ENCODE measurements at regions not wholly inside any gene's neighbourhood (a gene's known extent, or its start where the extent isn't known, plus 50 kb on each side); places are given as distances from the start of the nearest gene placed in this dataset.

DNA sequence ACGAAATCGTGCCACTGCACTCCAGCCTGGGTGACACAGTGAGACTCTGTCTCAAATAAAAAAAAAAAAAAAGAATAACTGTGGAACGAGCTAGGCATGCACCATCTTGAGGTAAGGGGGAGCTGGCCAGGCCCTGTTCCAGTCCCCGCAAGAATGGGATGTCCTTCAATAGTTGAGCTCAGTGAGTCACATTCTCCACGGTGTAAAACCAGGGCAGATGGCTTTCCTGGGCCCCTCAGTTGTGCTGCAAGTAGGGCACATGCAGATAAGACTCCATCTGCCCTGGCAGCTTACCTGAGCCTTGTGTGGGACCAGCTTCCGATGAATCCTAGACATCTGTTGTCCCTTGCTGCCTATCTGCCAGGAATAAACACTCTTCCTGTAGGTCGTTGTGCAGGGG is 312.1 kb downstream of the VRK1 start:
- TF ChIP-seq RAD21 (IDR thresholded peaks at IDR 0.05; ENCODE audit: low read depth), result no peak
- TF ChIP-seq, protein P1, sequence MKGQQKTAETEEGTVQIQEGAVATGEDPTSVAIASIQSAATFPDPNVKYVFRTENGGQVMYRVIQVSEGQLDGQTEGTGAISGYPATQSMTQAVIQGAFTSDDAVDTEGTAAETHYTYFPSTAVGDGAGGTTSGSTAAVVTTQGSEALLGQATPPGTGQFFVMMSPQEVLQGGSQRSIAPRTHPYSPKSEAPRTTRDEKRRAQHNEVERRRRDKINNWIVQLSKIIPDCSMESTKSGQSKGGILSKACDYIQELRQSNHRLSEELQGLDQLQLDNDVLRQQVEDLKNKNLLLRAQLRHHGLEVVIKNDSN (IDR thresholded peaks at IDR 0.05), result no peak
- TF ChIP-seq, protein P2, sequence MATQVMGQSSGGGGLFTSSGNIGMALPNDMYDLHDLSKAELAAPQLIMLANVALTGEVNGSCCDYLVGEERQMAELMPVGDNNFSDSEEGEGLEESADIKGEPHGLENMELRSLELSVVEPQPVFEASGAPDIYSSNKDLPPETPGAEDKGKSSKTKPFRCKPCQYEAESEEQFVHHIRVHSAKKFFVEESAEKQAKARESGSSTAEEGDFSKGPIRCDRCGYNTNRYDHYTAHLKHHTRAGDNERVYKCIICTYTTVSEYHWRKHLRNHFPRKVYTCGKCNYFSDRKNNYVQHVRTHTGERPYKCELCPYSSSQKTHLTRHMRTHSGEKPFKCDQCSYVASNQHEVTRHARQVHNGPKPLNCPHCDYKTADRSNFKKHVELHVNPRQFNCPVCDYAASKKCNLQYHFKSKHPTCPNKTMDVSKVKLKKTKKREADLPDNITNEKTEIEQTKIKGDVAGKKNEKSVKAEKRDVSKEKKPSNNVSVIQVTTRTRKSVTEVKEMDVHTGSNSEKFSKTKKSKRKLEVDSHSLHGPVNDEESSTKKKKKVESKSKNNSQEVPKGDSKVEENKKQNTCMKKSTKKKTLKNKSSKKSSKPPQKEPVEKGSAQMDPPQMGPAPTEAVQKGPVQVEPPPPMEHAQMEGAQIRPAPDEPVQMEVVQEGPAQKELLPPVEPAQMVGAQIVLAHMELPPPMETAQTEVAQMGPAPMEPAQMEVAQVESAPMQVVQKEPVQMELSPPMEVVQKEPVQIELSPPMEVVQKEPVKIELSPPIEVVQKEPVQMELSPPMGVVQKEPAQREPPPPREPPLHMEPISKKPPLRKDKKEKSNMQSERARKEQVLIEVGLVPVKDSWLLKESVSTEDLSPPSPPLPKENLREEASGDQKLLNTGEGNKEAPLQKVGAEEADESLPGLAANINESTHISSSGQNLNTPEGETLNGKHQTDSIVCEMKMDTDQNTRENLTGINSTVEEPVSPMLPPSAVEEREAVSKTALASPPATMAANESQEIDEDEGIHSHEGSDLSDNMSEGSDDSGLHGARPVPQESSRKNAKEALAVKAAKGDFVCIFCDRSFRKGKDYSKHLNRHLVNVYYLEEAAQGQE (IDR thresholded peaks at IDR 0.05; ENCODE audit: low read depth), result no peak
- TF ChIP-seq EP300 (IDR thresholded peaks at IDR 0.05; ENCODE audit: borderline replicate concordance), result no peak
- no peak for TF ChIP-seq YY1 (IDR thresholded peaks at IDR 0.05; ENCODE audit: low read depth)
- no peak for TF ChIP-seq FOXM1 (IDR thresholded peaks at IDR 0.05; ENCODE audit: borderline replicate concordance, low read depth)
- no peak for TF ChIP-seq EGR1 (IDR thresholded peaks at IDR 0.05)
- no peak for TF ChIP-seq NFIC (IDR thresholded peaks at IDR 0.05)
- TF ChIP-seq CREB1 (IDR thresholded peaks at IDR 0.05; ENCODE audit: low read depth), result no peak
- no peak for TF ChIP-seq MAX (IDR thresholded peaks at IDR 0.05)
- no peak for TF ChIP-seq TEAD4 (IDR thresholded peaks at IDR 0.05)
- TF ChIP-seq ZBTB7A (IDR thresholded peaks at IDR 0.05; ENCODE audit: low read depth), result no peak
- TF ChIP-seq TAF1 (IDR thresholded peaks at IDR 0.05; ENCODE audit: low read depth), result no peak

DNA sequence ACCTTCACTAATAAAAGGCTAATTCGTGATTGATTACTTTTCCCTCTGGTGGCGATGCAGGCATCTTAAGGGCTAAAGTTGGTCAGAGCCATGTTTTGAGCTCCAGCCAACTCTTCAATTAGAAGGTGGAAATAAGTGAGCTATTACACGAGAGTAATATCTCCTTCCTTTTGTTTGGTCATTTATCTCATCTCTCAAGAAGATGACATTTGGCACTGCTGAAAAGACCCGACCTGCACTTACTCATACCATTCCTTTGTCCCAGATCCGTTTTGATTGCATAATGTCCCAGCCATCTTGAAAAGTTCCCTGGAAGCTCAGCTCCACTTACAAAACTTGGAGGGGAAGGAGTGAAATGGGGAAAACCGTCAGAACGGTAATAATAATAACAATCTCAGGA is 316.2 kb downstream of the VRK1 start:
- no peak for TF ChIP-seq ZBTB7A (IDR thresholded peaks at IDR 0.05; ENCODE audit: low read depth)

- TF ChIP-seq EGR1 (IDR thresholded peaks at IDR 0.05), result no peak
Measured at GRCh38 chr14:97116546-97116945, 319.4 kb downstream of the VRK1 start.

GRCh38 chr14:97117693-97118092 is 320.5 kb downstream of the VRK1 start:
- TF ChIP-seq RAD21 (IDR thresholded peaks at IDR 0.05; ENCODE audit: low read depth), result no peak
- TF ChIP-seq EGR1 (IDR thresholded peaks at IDR 0.05), result no peak
- TF ChIP-seq TCF12 (IDR thresholded peaks at IDR 0.05; ENCODE audit: low read depth), result no peak
- TF ChIP-seq YY1 (IDR thresholded peaks at IDR 0.05; ENCODE audit: low read depth), result no peak
- TF ChIP-seq ZBTB7A (IDR thresholded peaks at IDR 0.05; ENCODE audit: low read depth), result no peak
- TF ChIP-seq CREB1 (IDR thresholded peaks at IDR 0.05; ENCODE audit: low read depth), result no peak
- TF ChIP-seq TEAD4 (IDR thresholded peaks at IDR 0.05), result no peak
- TF ChIP-seq FOXM1 (IDR thresholded peaks at IDR 0.05; ENCODE audit: borderline replicate concordance, low read depth), result no peak
- TF ChIP-seq, protein P1 (IDR thresholded peaks at IDR 0.05), result no peak
- TF ChIP-seq, protein P2 (IDR thresholded peaks at IDR 0.05; ENCODE audit: low read depth), result no peak
- TF ChIP-seq TAF1 (IDR thresholded peaks at IDR 0.05; ENCODE audit: low read depth), result no peak
- no peak for TF ChIP-seq NFIC (IDR thresholded peaks at IDR 0.05)
- TF ChIP-seq CEBPB (IDR thresholded peaks at IDR 0.05), result no peak
- no peak for TF ChIP-seq EP300 (IDR thresholded peaks at IDR 0.05; ENCODE audit: borderline replicate concordance)
- TF ChIP-seq MAX (IDR thresholded peaks at IDR 0.05), result no peak

DNA sequence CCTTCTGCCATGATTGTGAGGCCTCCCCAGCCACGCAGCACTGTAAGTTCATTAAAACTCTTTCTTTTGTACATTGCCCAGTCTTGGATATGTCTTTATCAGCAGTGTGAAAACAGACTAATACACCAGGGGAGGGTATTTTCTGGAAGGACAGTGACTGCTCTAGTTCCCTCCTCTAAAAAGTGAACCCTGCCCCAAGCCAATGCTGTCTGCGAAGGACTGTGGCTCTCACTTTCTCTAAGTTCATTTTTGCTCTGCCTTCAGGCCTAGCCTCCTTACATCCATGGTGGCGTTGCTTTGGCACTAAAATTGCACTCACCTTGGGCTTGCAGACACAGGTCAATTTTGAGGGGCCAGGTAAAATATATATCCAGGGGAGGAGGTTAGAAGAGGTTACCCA is 323.0 kb downstream of the VRK1 start:
- TF ChIP-seq MAX (IDR thresholded peaks at IDR 0.05), result no peak
- no peak for TF ChIP-seq TCF12 (IDR thresholded peaks at IDR 0.05; ENCODE audit: low read depth)
- TF ChIP-seq, protein P2 (IDR thresholded peaks at IDR 0.05; ENCODE audit: low read depth), result no peak
- no peak for TF ChIP-seq EP300 (IDR thresholded peaks at IDR 0.05; ENCODE audit: borderline replicate concordance)
- TF ChIP-seq TAF1 (IDR thresholded peaks at IDR 0.05; ENCODE audit: low read depth), result no peak
